ENCODE measurements at regions not wholly inside any gene's neighbourhood (a gene's known extent, or its start where the extent isn't known, plus 50 kb on each side); places are given as distances from the start of the nearest gene placed in this dataset.

GRCh38 chr14:86625637-86626036 lies 1095.7 kb downstream of the FLRT2 start:
- Histone ChIP-seq H3K9me3 (ENCODE audit: control insufficient read depth in 1 of 2, insufficient read depth in 1 of 2, low read length in 2 of 2) (peaks cover 0 to 18% of the 10 kb centered on the region in 2 experiments), H3K4me3 (ENCODE audit: low read length) (no peak overlapping the region), H3K27me3 (ENCODE audit: control insufficient read depth in 1 of 2, insufficient read depth in 2 of 2, low read length in 2 of 2) (no peaks in the 10 kb centered on the region), H3K36me3 (ENCODE audit: insufficient read depth, low read length) (no peaks in the 10 kb centered on the region), H3K27ac (ENCODE audit: low read depth in 1 of 2, low read length in 2 of 2) (no peak overlapping the region), H3K4me1 (ENCODE audit: insufficient read depth, low read length) (no peaks in the 10 kb centered on the region)
- ChIA-PET CTCF (no interaction called here), POLR2A (no interaction called here)
- ATAC-seq (ENCODE audit: poor library complexity) (no peak), DNase-seq (no peak)
- H3K4me3 Mint-ChIP-seq: no peak overlapping the region
- H3K9me3 Mint-ChIP-seq: peaks cover 5% of the 10 kb centered on the region
- no peaks in the 10 kb centered on the region for H3K36me3 Mint-ChIP-seq (ENCODE audit: low read depth)
- no peak overlapping the region for H3K27ac Mint-ChIP-seq
- no peaks in the 10 kb centered on the region for H3K4me1 Mint-ChIP-seq (ENCODE audit: low read depth)
- intact Hi-C loops (cut with DNase I, micrococcal nuclease): no loop called here
- no peaks in the 10 kb centered on the region for H3K27me3 Mint-ChIP-seq
- TF ChIP-seq CTCF (IDR thresholded peaks at IDR 0.05): no peak

GRCh38 chr14:86619726-86620125 lies 1089.8 kb downstream of the FLRT2 start:
- no peak for DNase-seq
- H3K36me3 ChIP-seq (ENCODE audit: insufficient read depth, low read length): no peaks in the 10 kb centered on the region
- H3K27me3 ChIP-seq (ENCODE audit: control insufficient read depth in 1 of 2, insufficient read depth in 2 of 2, low read length in 2 of 2): no peaks in the 10 kb centered on the region
- no peaks in the 10 kb centered on the region for H3K36me3 Mint-ChIP-seq (ENCODE audit: low read depth)
- POLR2A ChIA-PET: no interaction called here
- no peaks in the 10 kb centered on the region for H3K4me1 ChIP-seq (ENCODE audit: insufficient read depth, low read length)
- no peaks in the 10 kb centered on the region for H3K4me1 Mint-ChIP-seq (ENCODE audit: low read depth)
- H3K27ac Mint-ChIP-seq: no peak overlapping the region
- no peak overlapping the region for H3K4me3 ChIP-seq (ENCODE audit: low read length)
- H3K27me3 Mint-ChIP-seq: no peaks in the 10 kb centered on the region
- TF ChIP-seq CTCF (IDR thresholded peaks at IDR 0.05): no peak
- intact Hi-C loops (cut with DNase I, micrococcal nuclease): no loop called here
- no peak overlapping the region for H3K27ac ChIP-seq (ENCODE audit: low read depth in 1 of 2, low read length in 2 of 2)
- ATAC-seq (ENCODE audit: poor library complexity): no peak
- no peaks in the 10 kb centered on the region for H3K9me3 Mint-ChIP-seq
- CTCF ChIA-PET: no interaction called here
- H3K9me3 ChIP-seq (ENCODE audit: control insufficient read depth in 1 of 2, insufficient read depth in 1 of 2, low read length in 2 of 2): peaks cover 0 to 13% of the 10 kb centered on the region in 2 experiments
- no peak overlapping the region for H3K4me3 Mint-ChIP-seq

GRCh38 chr14:86613786-86614185 lies 1083.8 kb downstream of the FLRT2 start:
- no peak for ATAC-seq (ENCODE audit: poor library complexity)
- CTCF ChIA-PET: no interaction called here
- intact Hi-C loops (cut with DNase I, micrococcal nuclease): no loop called here
- Mint-ChIP-seq H3K27ac (no peak overlapping the region), H3K4me3 (no peak overlapping the region), H3K36me3 (ENCODE audit: low read depth) (no peaks in the 10 kb centered on the region), H3K4me1 (ENCODE audit: low read depth) (no peaks in the 10 kb centered on the region), H3K27me3 (no peaks in the 10 kb centered on the region), H3K9me3 (peaks cover 3% of the 10 kb centered on the region)
- Histone ChIP-seq H3K9me3 (ENCODE audit: control insufficient read depth in 1 of 2, insufficient read depth in 1 of 2, low read length in 2 of 2) (no peaks in the 10 kb centered on the region), H3K27ac (ENCODE audit: low read depth in 1 of 2, low read length in 2 of 2) (no peak overlapping the region), H3K36me3 (ENCODE audit: insufficient read depth, low read length) (no peaks in the 10 kb centered on the region), H3K4me1 (ENCODE audit: insufficient read depth, low read length) (no peaks in the 10 kb centered on the region), H3K4me3 (ENCODE audit: low read length) (no peak overlapping the region), H3K27me3 (ENCODE audit: control insufficient read depth in 1 of 2, insufficient read depth in 2 of 2, low read length in 2 of 2) (no peaks in the 10 kb centered on the region)
- POLR2A ChIA-PET: no interaction called here
- TF ChIP-seq CTCF (IDR thresholded peaks at IDR 0.05): no peak
- DNase-seq: no peak
